ENCODE measurements at regions not wholly inside any gene's neighbourhood (a gene's known extent, or its start where the extent isn't known, plus 50 kb on each side); places are given as distances from the start of the nearest gene placed in this dataset.

- intact Hi-C loops (cut with micrococcal nuclease) (loop anchor here (1.0 kb wide), 1 partner anchor 206 kb away; the partner anchor contains the start of gene TNFAIP3), in situ Hi-C loops (cut with MboI; ENCODE audit: low sequenced_read_pairs) (no loop called here), dilution Hi-C loops (cut with HindIII; ENCODE audit: low sequenced_read_pairs, unreplicated experiment) (no loop called here)
- CTCF ChIA-PET, result interaction anchor here (0.6 to 1.2 kb wide), 4 partner anchors 8 to 299 kb away, joined by 3 to 5 read pairs (median 4); no protein-coding TSS in a partner anchor
- H4K8ac ChIP-seq (ENCODE audit: low read depth in 2 of 2, low read length in 2 of 2), result no peak overlapping the region
- no peak overlapping the region for H3K14ac ChIP-seq (replicated peaks; ENCODE audit: low read depth, low read length)
- BruUV-seq (replicated peaks), result no TSS peak
- no peak overlapping the region for H2BK15ac ChIP-seq (ENCODE audit: low read depth, low read length)
- WGBS, 2 experiments (ENCODE audit: extremely low coverage in 2 of 2, insufficient read length in 1 of 2), result no CpG with 5 or more reads among the region's 5 CpGs
- no peaks in the 10 kb centered on the region for H3K4me1 ChIP-seq (ENCODE audit: control insufficient read depth, insufficient read depth, low read length)
- H2BK20ac ChIP-seq (ENCODE audit: low read depth, low read length), result no peak overlapping the region
- H4K20me1 ChIP-seq (ENCODE audit: insufficient read depth, low read length), result no peaks in the 10 kb centered on the region
- H3K9me3 ChIP-seq (ENCODE audit: control insufficient read depth, insufficient read depth, low read length), result no peaks in the 10 kb centered on the region
- peaks cover 2% of the 10 kb centered on the region for H3K27me3 ChIP-seq (ENCODE audit: control insufficient read depth, insufficient read depth, low read length)
- H2AFZ ChIP-seq (replicated peaks; ENCODE audit: low read length, poor library complexity), result no peak overlapping the region
- H4K91ac ChIP-seq (ENCODE audit: insufficient read depth, low read depth, low read length), result no peak overlapping the region
- H3K4me2 ChIP-seq (ENCODE audit: low read depth, low read length), result no peak overlapping the region
- no peak overlapping the region for H3K4ac ChIP-seq (ENCODE audit: low read depth, low read length)
- H3K56ac ChIP-seq (ENCODE audit: extremely low read depth, insufficient read depth, low read length), result no peak overlapping the region
- no peak overlapping the region for H3K9ac ChIP-seq (ENCODE audit: low read depth, low read length)
- H3K23ac ChIP-seq (ENCODE audit: low read depth, low read length), result no peak overlapping the region
- H3K18ac ChIP-seq (ENCODE audit: low read depth, low read length), result no peak overlapping the region
- H2AK5ac ChIP-seq (ENCODE audit: low read depth, low read length), result no peak overlapping the region
- peak; percentile 26 for DNase-seq
- TF ChIP-seq, protein P1, sequence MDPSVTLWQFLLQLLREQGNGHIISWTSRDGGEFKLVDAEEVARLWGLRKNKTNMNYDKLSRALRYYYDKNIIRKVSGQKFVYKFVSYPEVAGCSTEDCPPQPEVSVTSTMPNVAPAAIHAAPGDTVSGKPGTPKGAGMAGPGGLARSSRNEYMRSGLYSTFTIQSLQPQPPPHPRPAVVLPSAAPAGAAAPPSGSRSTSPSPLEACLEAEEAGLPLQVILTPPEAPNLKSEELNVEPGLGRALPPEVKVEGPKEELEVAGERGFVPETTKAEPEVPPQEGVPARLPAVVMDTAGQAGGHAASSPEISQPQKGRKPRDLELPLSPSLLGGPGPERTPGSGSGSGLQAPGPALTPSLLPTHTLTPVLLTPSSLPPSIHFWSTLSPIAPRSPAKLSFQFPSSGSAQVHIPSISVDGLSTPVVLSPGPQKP (IDR thresholded peaks at IDR 0.05; ENCODE audit: borderline replicate concordance, low read depth, low read length), result no peak
- no peak for TF ChIP-seq MXI1 (IDR thresholded peaks at IDR 0.05; ENCODE audit: borderline replicate concordance, low read depth, low read length)
- no peak for TF ChIP-seq BHLHE40 (IDR thresholded peaks at IDR 0.05; ENCODE audit: low read depth, low read length)
- no peak for TF ChIP-seq RCOR1 (IDR thresholded peaks at IDR 0.05; ENCODE audit: insufficient replicate concordance, low read length)
- no peak for TF ChIP-seq CHD1 (IDR thresholded peaks at IDR 0.05; ENCODE audit: low read depth, low read length)
- TF ChIP-seq RAD21 (IDR thresholded peaks at IDR 0.05; ENCODE audit: low read length), result peak; percentile 50
- peak; percentile 49 for TF ChIP-seq CTCF (conservative IDR thresholded peaks at IDR 0.05; ENCODE audit: low read depth, low read length)
- no peak for TF ChIP-seq MAZ (IDR thresholded peaks at IDR 0.05; ENCODE audit: borderline replicate concordance, low read depth, low read length)
- TF ChIP-seq SMC3 (IDR thresholded peaks at IDR 0.05; ENCODE audit: low read depth, low read length), result peak; percentile 34
- TF ChIP-seq, protein P2, sequence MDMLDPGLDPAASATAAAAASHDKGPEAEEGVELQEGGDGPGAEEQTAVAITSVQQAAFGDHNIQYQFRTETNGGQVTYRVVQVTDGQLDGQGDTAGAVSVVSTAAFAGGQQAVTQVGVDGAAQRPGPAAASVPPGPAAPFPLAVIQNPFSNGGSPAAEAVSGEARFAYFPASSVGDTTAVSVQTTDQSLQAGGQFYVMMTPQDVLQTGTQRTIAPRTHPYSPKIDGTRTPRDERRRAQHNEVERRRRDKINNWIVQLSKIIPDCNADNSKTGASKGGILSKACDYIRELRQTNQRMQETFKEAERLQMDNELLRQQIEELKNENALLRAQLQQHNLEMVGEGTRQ (IDR thresholded peaks at IDR 0.05; ENCODE audit: low read depth, low read length), result no peak
- H2AK9ac ChIP-seq (replicated peaks; ENCODE audit: low read depth, low read length, poor library complexity), result no peak overlapping the region
- no peaks in the 10 kb centered on the region for H3K36me3 ChIP-seq (ENCODE audit: control insufficient read depth, insufficient read depth, low read length)
- POLR2A ChIA-PET (ENCODE audit: unreplicated experiment), result no interaction called here
- no peak overlapping the region for H2BK120ac ChIP-seq (ENCODE audit: low read depth, low read length)
- no peaks in the 10 kb centered on the region for H3K79me1 ChIP-seq (ENCODE audit: low read depth in 1 of 2, low read length in 2 of 2)
- no peak overlapping the region for H3K4me3 ChIP-seq (ENCODE audit: insufficient read depth, low read depth, low read length)
- no peaks in the 10 kb centered on the region for H3K9me1 ChIP-seq (ENCODE audit: insufficient read depth, low read length)
- H2BK5ac ChIP-seq (ENCODE audit: low read depth, low read length, poor library complexity, severe bottlenecking), result no peak overlapping the region
- H3K27ac ChIP-seq (ENCODE audit: insufficient read depth, low read length), result no peak overlapping the region
- no peak overlapping the region for H4K5ac ChIP-seq (ENCODE audit: low read depth, low read length)
- 0 out of 2 replicates have a peak, but pooled peaks have one; percentile 29 for ATAC-seq (ENCODE audit: low read depth)
Observed at GRCh38 chr6:137661601-137662000, 167.4 kb upstream of the OLIG3 start.
